Right cardiac atrium (tissue), 5 donors: ENCODE measurements at regions not wholly inside any gene's neighbourhood (a gene's known extent, or its start where the extent isn't known, plus 50 kb on each side); places are given as distances from the start of the nearest gene placed in this dataset.

Source experiments
- ATAC-seq, 2 donors: fragments of 200-7000 bp; cut with Tn5 transposase; one replicate each; pipeline versions ENCODE4 v1.8.0 to v1.9.1; 2020; ENCODE audit warnings: moderate library complexity in 2 of 2, mild to moderate bottlenecking in 1 of 2
- DNase-seq, 3 donors: peaks; one replicate each; pipeline ENCODE4 v3.0.0-alpha.2; 2020
- H3K27ac ChIP-seq: one replicate; pipeline ENCODE4 v1.5.1; 2013; ENCODE audit warnings: mild to moderate bottlenecking, low read length, control low read depth, moderate library complexity
- H3K27me3 ChIP-seq: one replicate; pipeline ENCODE4 v1.6.1; 2013; ENCODE audit not compliant: control insufficient read depth, insufficient read depth
- H3K4me1 ChIP-seq: one replicate; pipeline ENCODE4 v1.6.1; 2013; ENCODE audit warnings: low read length; ENCODE audit not compliant: control insufficient read depth, insufficient read depth
- H3K4me3 ChIP-seq: one replicate; pipeline ENCODE4 v1.5.1; 2013; ENCODE audit warnings: low read length, control low read depth
- H3K9me3 ChIP-seq: one replicate; pipeline ENCODE4 v1.6.1; 2013; ENCODE audit warnings: low read length; ENCODE audit not compliant: control insufficient read depth
- WGBS: extraction: QIAGEN DNeasy Blood & Tissue Kit; methylation state at CpG from one replicate; pipeline ENCODE4 v1.1.7; 2013; 5-methylcytosine and 5-hydroxymethylcytosine counted together
- intact Hi-C, 4 donors: fragments of 100-400 bp; cut with DNase I; formaldehyde crosslinking; loops; one replicate each; pipeline versions ENCODE4 v1.11.0 to v1.14.0; 2022 to 2023
- donor health status: healthy with polysubstance abuse.
- donor health status: DM: no; HTN: yes; CAD: no.
- donor health status: DM: no; HTN: no; CAD: no.
- donor health status: DM: no; HTN: yes; CAD: no; lungs with severe emphysema.
- donor health status: DM: yes; HTN: yes; CAD: no.

DNA sequence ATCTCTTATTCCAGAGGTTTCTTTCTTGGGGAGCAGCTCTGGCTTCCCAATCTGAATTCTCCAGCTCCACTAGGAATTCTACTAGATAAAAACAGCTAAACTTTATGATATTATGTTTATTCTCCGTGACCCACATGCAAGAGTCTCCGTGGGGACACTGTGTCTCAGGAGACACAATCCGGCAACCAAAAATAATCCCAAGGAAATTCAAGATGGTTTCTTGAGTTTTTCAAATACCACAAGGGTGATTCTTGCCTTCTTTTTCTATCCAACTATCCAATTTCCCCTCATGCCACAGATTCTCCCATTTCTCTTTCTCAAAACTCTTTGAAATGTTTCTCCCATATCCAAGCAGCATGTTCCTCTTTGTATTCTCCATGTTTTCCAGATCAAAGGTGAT lies 103.1 kb downstream of the FAS start:
- no peak overlapping the region for H3K4me3 ChIP-seq
- no peak for ATAC-seq
- H3K27me3 ChIP-seq: no peaks in the 10 kb centered on the region
- peaks cover 6% of the 10 kb centered on the region for H3K4me1 ChIP-seq
- 81% methylated on average over 3 of the region's 3 CpGs for WGBS
- no peak overlapping the region for H3K27ac ChIP-seq
- DNase-seq: no peak
- no peaks in the 10 kb centered on the region for H3K9me3 ChIP-seq
- intact Hi-C loops: no loop called here

DNA sequence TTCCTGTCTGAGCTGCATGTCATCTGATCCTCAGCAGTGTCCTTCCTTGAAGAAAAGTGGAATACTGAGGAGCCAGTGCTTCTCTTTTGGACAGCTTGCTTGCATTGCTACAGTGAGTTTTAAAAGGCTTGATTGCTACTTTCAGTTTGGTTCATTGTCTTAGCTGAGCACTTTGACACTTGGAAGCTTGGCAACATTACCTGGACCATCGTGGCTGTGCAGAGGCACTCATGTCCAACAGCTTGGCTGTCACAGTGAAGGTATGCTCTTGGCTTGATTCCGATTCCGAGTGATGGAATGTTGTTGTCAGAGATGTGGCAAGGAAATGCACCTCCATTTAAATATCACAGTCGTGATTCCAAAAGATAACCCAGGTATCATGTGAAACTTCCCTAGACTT lies 102.4 kb downstream of the FAS start:
- H3K27ac ChIP-seq: peak overlapping the region; percentile 13
- ATAC-seq (no peak), DNase-seq (no peak)
- 59% methylated on average over 4 of the region's 4 CpGs for WGBS
- H3K4me1 ChIP-seq: peaks cover 6% of the 10 kb centered on the region
- no peaks in the 10 kb centered on the region for H3K27me3 ChIP-seq
- intact Hi-C loops: no loop called here
- H3K4me3 ChIP-seq: no peak overlapping the region
- H3K9me3 ChIP-seq: no peaks in the 10 kb centered on the region

GRCh38 chr10:89092439-89092838 lies 101.8 kb downstream of the FAS start:
- H3K4me1 ChIP-seq: peaks cover 6% of the 10 kb centered on the region
- H3K4me3 ChIP-seq: no peak overlapping the region
- ATAC-seq: no peak
- no peaks in the 10 kb centered on the region for H3K9me3 ChIP-seq
- DNase-seq: no peak
- H3K27ac ChIP-seq: no peak overlapping the region
- 98% methylated on average over 1 of the region's 1 CpG for WGBS
- H3K27me3 ChIP-seq: no peaks in the 10 kb centered on the region
- intact Hi-C loops: no loop called here

- WGBS: 59% methylated on average over 3 of the region's 3 CpGs
- ATAC-seq: no peak
- H3K27ac ChIP-seq: no peak overlapping the region
Observed at GRCh38 chr10:89091496-89091895, 100.9 kb downstream of the FAS start.

DNA sequence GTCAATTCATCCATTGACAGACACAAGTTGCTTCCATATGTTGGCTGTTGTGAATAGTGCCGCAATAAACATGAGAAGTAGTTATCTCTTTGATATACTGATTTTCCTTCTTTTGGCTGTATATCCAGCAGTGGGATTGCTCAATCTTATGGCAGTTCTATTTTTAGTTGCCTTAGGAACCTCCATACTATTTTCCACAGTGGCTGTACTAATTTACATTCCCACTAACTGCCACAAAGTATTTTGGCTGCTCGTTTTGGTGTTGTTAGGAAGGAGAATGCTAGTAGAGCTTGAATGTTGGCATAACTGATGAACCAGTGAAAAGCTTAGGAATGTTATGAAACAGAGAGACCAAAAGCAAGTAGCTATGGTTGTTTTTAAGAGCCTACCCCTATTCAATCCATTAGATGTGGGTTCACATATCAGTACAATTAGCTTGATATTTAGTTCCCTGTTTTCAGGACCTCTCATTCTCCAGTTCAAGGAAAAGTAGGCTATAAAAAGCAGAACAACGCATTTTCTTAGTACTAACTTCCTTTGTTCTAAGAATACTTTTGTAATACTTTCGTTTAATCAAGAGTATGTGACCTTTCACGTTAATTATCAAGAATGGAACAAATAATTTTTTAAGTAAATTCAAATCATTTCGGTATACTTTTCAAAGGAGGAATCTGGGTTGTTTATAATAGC lies 100.3 kb downstream of the FAS start:
- DNase-seq (no peak), ATAC-seq (no peak)
- H3K27me3 ChIP-seq: no peaks in the 10 kb centered on the region
- intact Hi-C loops: no loop called here
- H3K27ac ChIP-seq: no peak overlapping the region
- H3K9me3 ChIP-seq: no peaks in the 10 kb centered on the region
- H3K4me3 ChIP-seq: no peak overlapping the region
- peaks cover 6% of the 10 kb centered on the region for H3K4me1 ChIP-seq
- WGBS: 40% methylated on average over 6 of the region's 6 CpGs

More at GRCh38 chr10:89091496-89091895, 100.9 kb downstream of the FAS start:
- H3K4me3 ChIP-seq: no peak overlapping the region
- H3K27me3 ChIP-seq: no peaks in the 10 kb centered on the region
- H3K9me3 ChIP-seq: no peaks in the 10 kb centered on the region
- H3K4me1 ChIP-seq: peaks cover 6% of the 10 kb centered on the region
- intact Hi-C loops: no loop called here
- no peak for DNase-seq

DNA sequence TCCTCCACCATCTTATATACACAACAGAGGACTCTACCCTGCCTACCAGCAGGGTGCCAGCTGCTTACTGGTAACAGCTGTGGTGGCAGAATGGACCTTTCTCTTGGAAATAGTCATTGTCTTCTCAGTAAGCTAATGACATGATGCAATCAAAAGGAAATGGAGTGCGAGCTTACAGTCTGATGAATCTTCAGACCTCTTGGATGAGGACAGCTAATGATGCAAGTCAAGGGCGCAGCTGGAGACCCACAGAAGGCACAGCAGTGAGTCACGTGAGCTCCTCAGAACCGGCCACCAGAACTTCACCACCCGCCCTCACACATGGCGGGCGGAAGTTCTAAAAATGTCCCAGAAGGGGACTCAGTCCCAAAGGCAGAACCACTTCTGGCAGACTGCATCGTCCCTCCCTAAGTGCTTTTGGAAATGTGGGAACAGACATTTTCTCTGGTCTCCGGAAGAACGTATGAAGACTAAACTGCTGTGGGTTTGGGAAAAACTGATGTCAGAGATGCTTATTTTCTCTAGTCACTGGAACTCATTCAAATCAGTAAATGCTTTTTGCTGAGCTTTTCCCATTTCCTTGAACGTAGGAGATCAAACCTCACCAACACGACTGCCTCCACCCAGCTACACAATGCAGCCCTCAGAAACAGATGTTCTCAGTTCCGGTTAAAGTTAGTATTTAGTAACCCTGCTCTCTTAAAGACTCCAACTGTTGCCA lies 96.4 kb downstream of the FAS start:
- peak overlapping the region; percentile 86 for H3K27ac ChIP-seq
- peak; percentile 88 to 95 for ATAC-seq
- DNase-seq: peak; percentile 77 to 81 (median 81)
- 44% methylated on average over 13 of the region's 13 CpGs for WGBS
- intact Hi-C loops: no loop called here
- peaks cover 2% of the 10 kb centered on the region for H3K4me1 ChIP-seq
- H3K4me3 ChIP-seq: peak overlapping the region; percentile 21
- no peaks in the 10 kb centered on the region for H3K27me3 ChIP-seq
- H3K9me3 ChIP-seq: no peaks in the 10 kb centered on the region

- H3K27me3 ChIP-seq: no peaks in the 10 kb centered on the region
- DNase-seq: no peak
- H3K27ac ChIP-seq: no peak overlapping the region
- ATAC-seq: no peak
- no peak overlapping the region for H3K4me3 ChIP-seq
- WGBS: 91% methylated on average over 4 of the region's 4 CpGs
- intact Hi-C loops: no loop called here
- no peaks in the 10 kb centered on the region for H3K9me3 ChIP-seq
- peaks cover 2% of the 10 kb centered on the region for H3K4me1 ChIP-seq
Observed at GRCh38 chr10:89085153-89085552, 94.6 kb downstream of the FAS start.

DNA sequence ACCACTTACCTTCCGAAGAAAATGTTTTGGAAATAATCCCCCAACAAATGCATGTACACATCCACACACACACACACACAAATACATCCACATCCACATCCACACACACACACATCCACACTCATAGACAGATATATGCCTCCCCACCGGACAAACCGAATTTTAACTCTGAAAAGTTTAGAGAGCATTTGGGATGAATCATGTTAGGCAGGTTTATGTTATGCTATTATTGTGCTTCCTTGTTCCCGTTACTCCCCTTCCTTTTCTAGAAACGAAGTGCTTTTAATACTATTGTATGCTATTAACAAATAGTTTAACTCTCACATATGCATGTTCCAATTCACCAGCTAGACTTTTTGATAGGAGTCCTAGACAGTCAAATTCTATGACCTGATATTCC lies 91.5 kb downstream of the FAS start:
- H3K4me1 ChIP-seq: peaks cover 2% of the 10 kb centered on the region

DNA sequence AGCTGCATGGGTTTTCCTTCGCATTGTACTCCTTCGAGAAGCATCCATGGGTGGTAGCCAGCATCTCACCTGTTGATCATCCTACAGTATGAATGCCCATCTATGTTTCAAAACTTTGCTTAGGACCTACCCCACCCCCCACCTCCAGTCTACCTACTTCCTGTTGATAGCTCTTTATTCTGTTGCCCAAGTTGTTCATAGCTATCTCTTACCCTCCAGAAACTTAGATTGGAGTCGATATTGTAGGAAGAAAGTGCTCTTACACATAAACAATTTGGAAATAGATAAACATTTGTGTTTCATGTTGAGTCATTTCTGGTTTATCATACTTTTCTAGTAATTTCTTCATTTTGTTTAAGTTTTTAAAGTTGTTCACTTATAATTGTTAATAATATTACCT lies 90.1 kb downstream of the FAS start:
- ATAC-seq (no peak), DNase-seq (no peak)
- H3K27me3 ChIP-seq: no peaks in the 10 kb centered on the region
- WGBS: 76% methylated on average over 3 of the region's 3 CpGs
- peaks cover 2% of the 10 kb centered on the region for H3K4me1 ChIP-seq
- intact Hi-C loops: no loop called here
- H3K27ac ChIP-seq: no peak overlapping the region
- H3K4me3 ChIP-seq: no peak overlapping the region
- H3K9me3 ChIP-seq: no peaks in the 10 kb centered on the region

More for the DNA sequence above, 91.5 kb downstream of the FAS start:
- 66% methylated on average over 5 of the region's 5 CpGs for WGBS
- Histone ChIP-seq H3K9me3 (no peaks in the 10 kb centered on the region), H3K4me3 (no peak overlapping the region), H3K27ac (no peak overlapping the region), H3K27me3 (no peaks in the 10 kb centered on the region)
- ATAC-seq (no peak), DNase-seq (no peak)
- intact Hi-C loops: no loop called here

GRCh38 chr10:89079961-89080360 lies 89.4 kb downstream of the FAS start:
- Histone ChIP-seq H3K27me3 (no peaks in the 10 kb centered on the region), H3K4me1 (peaks cover 2% of the 10 kb centered on the region), H3K27ac (no peak overlapping the region), H3K4me3 (no peak overlapping the region), H3K9me3 (no peaks in the 10 kb centered on the region)
- ATAC-seq (no peak), DNase-seq (no peak)
- WGBS: 78% methylated on average over 1 of the region's 1 CpG
- intact Hi-C loops: no loop called here

GRCh38 chr10:89078724-89079672 lies 88.4 kb downstream of the FAS start:
- Histone ChIP-seq H3K9me3 (no peaks in the 10 kb centered on the region), H3K4me3 (no peak overlapping the region), H3K27ac (no peak overlapping the region), H3K27me3 (no peaks in the 10 kb centered on the region), H3K4me1 (peaks cover 3% of the 10 kb centered on the region)
- intact Hi-C loops: no loop called here
- ATAC-seq (no peak), DNase-seq (no peak)
- 80% methylated on average over 9 of the region's 9 CpGs for WGBS
